Sigmoid colon (tissue), 6 donors: ENCODE measurements at regions not wholly inside any gene's neighbourhood (a gene's known extent, or its start where the extent isn't known, plus 50 kb on each side); places are given as distances from the start of the nearest gene placed in this dataset.

ENCODE experiments used
- DNase-seq: peaks from one replicate; pipeline ENCODE4 v3.0.0-alpha.2; 2019
- H3K27ac ChIP-seq, 4 donors: fragments of 200-600 bp; sonication (generic); one replicate each; pipeline ENCODE4 v1.5.1; 2016 to 2019; ENCODE audit warnings: mild to moderate bottlenecking in 1 of 4
- H3K27me3 ChIP-seq, 3 donors: fragments of 200-600 bp; sonication (generic); one replicate each; pipeline ENCODE4 v1.5.1; 2019; ENCODE audit warnings: mild to moderate bottlenecking in 1 of 3
- H3K36me3 ChIP-seq, 4 donors: fragments of 200-600 bp; sonication (generic); one replicate each; pipeline ENCODE4 v1.5.1; 2016 to 2019
- H3K4me1 ChIP-seq, 4 donors: fragments of 200-600 bp; sonication (generic); one replicate each; pipeline ENCODE4 v1.5.1; 2017 to 2019
- H3K4me3 ChIP-seq, 4 donors: fragments of 200-600 bp; sonication (generic); one replicate each; pipeline ENCODE4 v1.5.1; 2017 to 2019; ENCODE audit warnings: mild to moderate bottlenecking in 2 of 4, moderate library complexity in 1 of 4
- H3K9me3 ChIP-seq, 4 donors: fragments of 200-600 bp in 3 of 4; sonication (generic) in 3 of 4; one replicate each; pipeline versions ENCODE4 v1.5.1 to v1.6.1; 2013 to 2019
- CTCF ChIP-seq, 4 experiments: fragments of 450-650 bp in 3 of 4; fragments of 200-600 bp in 1 of 4; IDR thresholded peaks; one replicate each; pipeline ENCODE4 v1.5.1; 2016 to 2019; ENCODE audit warnings: antibody characterized with exemption in 4 of 4, mild to moderate bottlenecking in 3 of 4, moderate library complexity in 2 of 4
- EP300 ChIP-seq, 4 donors: sonication (generic); formaldehyde crosslinking; IDR thresholded peaks; one replicate each; pipeline ENCODE4 v1.6.1; 2017; ENCODE audit warnings: antibody characterized with exemption in 4 of 4
- POLR2A ChIP-seq, 2 donors: fragments of 450-650 bp; IDR thresholded peaks; one replicate each; pipeline ENCODE4 v1.6.1; 2016; ENCODE audit warnings: antibody characterized with exemption in 2 of 2, mild to moderate bottlenecking in 2 of 2, moderate library complexity in 2 of 2
- POLR2AphosphoS5 ChIP-seq, 4 donors: sonication (generic); formaldehyde crosslinking; IDR thresholded peaks; one replicate each; pipeline ENCODE4 v1.6.1; 2017; ENCODE audit warnings: antibody characterized with exemption in 4 of 4
- WGBS, 2 donors: extraction: QIAGEN DNeasy Blood & Tissue Kit; methylation state at CpG; one replicate each; pipeline ENCODE4 v1.1.7; 2013; 5-methylcytosine and 5-hydroxymethylcytosine counted together
- intact Hi-C: fragments of 100-400 bp; cut with DNase I; formaldehyde crosslinking; loops from one replicate; pipeline ENCODE4 v1.15.1; 2023
- donor health status: healthy with polysubstance abuse.
- donor health status: healthy.

- no peaks in the 10 kb centered on the region for H3K36me3 ChIP-seq
- no peaks in the 10 kb centered on the region for H3K4me1 ChIP-seq
- no peak for TF ChIP-seq CTCF (IDR thresholded peaks at IDR 0.05)
- no peak for TF ChIP-seq EP300 (IDR thresholded peaks at IDR 0.05)
- no peak for TF ChIP-seq POLR2AphosphoS5 (IDR thresholded peaks at IDR 0.05)
- TF ChIP-seq POLR2A (IDR thresholded peaks at IDR 0.05): no peak
- no peaks in the 10 kb centered on the region for H3K27me3 ChIP-seq
- WGBS, 2 donors: 89 to 96% methylated on average over 7 of the region's 7 CpGs
- intact Hi-C loops: no loop called here
- DNase-seq: no peak
- H3K27ac ChIP-seq: no peak overlapping the region
- no peak overlapping the region for H3K4me3 ChIP-seq
- H3K9me3 ChIP-seq: no peaks in the 10 kb centered on the region
These were observed 64.4 kb downstream of the MAGEF1 start for GRCh38 chr3:184647405-184647936.

- intact Hi-C loops: no loop called here
- Histone ChIP-seq H3K4me3 (no peak overlapping the region), H3K36me3 (no peaks in the 10 kb centered on the region), H3K9me3 (no peaks in the 10 kb centered on the region), H3K27ac (no peak overlapping the region), H3K4me1 (no peaks in the 10 kb centered on the region), H3K27me3 (no peaks in the 10 kb centered on the region)
- no peak for DNase-seq
- 12 to 64% methylated on average over 3 of the region's 3 CpGs for WGBS, 2 donors
- TF ChIP-seq POLR2AphosphoS5 (IDR thresholded peaks at IDR 0.05) (no peak), CTCF (IDR thresholded peaks at IDR 0.05) (no peak), POLR2A (IDR thresholded peaks at IDR 0.05) (no peak), EP300 (IDR thresholded peaks at IDR 0.05) (no peak)
These were observed 66.5 kb downstream of the MAGEF1 start for GRCh38 chr3:184645336-184645735.

GRCh38 chr3:184643442-184643841 is 68.4 kb downstream of the MAGEF1 start:
- no peaks in the 10 kb centered on the region for H3K27me3 ChIP-seq

GRCh38 chr3:184642631-184643285 is 69.1 kb downstream of the MAGEF1 start:
- no peaks in the 10 kb centered on the region for H3K36me3 ChIP-seq
- H3K4me3 ChIP-seq: no peak overlapping the region
- WGBS, 2 donors: 44 to 56% methylated on average over 9 of the region's 9 CpGs
- H3K27ac ChIP-seq: no peak overlapping the region
- no peaks in the 10 kb centered on the region for H3K4me1 ChIP-seq
- no peaks in the 10 kb centered on the region for H3K9me3 ChIP-seq
- no peaks in the 10 kb centered on the region for H3K27me3 ChIP-seq
- no peak for DNase-seq
- TF ChIP-seq POLR2A (IDR thresholded peaks at IDR 0.05): no peak
- no peak for TF ChIP-seq EP300 (IDR thresholded peaks at IDR 0.05)
- TF ChIP-seq CTCF (IDR thresholded peaks at IDR 0.05): no peak
- TF ChIP-seq POLR2AphosphoS5 (IDR thresholded peaks at IDR 0.05): no peak
- intact Hi-C loops: no loop called here

More at GRCh38 chr3:184643442-184643841, 68.4 kb downstream of the MAGEF1 start:
- DNase-seq: no peak
- intact Hi-C loops: no loop called here
- H3K4me3 ChIP-seq: no peak overlapping the region
- WGBS, 2 donors: 83 to 84% methylated on average over 6 of the region's 6 CpGs
- no peaks in the 10 kb centered on the region for H3K9me3 ChIP-seq
- H3K27ac ChIP-seq: no peak overlapping the region
- no peaks in the 10 kb centered on the region for H3K4me1 ChIP-seq
- H3K36me3 ChIP-seq: no peaks in the 10 kb centered on the region
- TF ChIP-seq CTCF (IDR thresholded peaks at IDR 0.05) (no peak), POLR2AphosphoS5 (IDR thresholded peaks at IDR 0.05) (no peak), EP300 (IDR thresholded peaks at IDR 0.05) (no peak)

GRCh38 chr3:184641430-184641829 is 70.4 kb downstream of the MAGEF1 start:
- intact Hi-C loops: no loop called here
- peaks cover 0 to 8% (median 7%) of the 10 kb centered on the region in 4 donors for H3K4me1 ChIP-seq
- H3K9me3 ChIP-seq: no peaks in the 10 kb centered on the region
- TF ChIP-seq EP300 (IDR thresholded peaks at IDR 0.05) (no peak), POLR2AphosphoS5 (IDR thresholded peaks at IDR 0.05) (no peak), CTCF (IDR thresholded peaks at IDR 0.05) (no peak), POLR2A (IDR thresholded peaks at IDR 0.05) (no peak)
- H3K27me3 ChIP-seq: no peaks in the 10 kb centered on the region
- no peak overlapping the region for H3K4me3 ChIP-seq
- H3K36me3 ChIP-seq: no peaks in the 10 kb centered on the region
- no peak for DNase-seq
- no peak overlapping the region for H3K27ac ChIP-seq
- 94 to 96% methylated on average over 8 of the region's 8 CpGs for WGBS, 2 donors
